HG03095 (cell line): ENCODE measurements at regions not wholly inside any gene's neighbourhood (a gene's known extent, or its start where the extent isn't known, plus 50 kb on each side); places are given as distances from the start of the nearest gene placed in this dataset.

Source experiments
- ATAC-seq: cut with Tn5 transposase; IDR thresholded peaks from one replicate; pipeline ENCODE4 v1.9.1; 2021; ENCODE audit warnings: moderate library complexity; ENCODE audit not compliant: unreplicated experiment

DNA sequence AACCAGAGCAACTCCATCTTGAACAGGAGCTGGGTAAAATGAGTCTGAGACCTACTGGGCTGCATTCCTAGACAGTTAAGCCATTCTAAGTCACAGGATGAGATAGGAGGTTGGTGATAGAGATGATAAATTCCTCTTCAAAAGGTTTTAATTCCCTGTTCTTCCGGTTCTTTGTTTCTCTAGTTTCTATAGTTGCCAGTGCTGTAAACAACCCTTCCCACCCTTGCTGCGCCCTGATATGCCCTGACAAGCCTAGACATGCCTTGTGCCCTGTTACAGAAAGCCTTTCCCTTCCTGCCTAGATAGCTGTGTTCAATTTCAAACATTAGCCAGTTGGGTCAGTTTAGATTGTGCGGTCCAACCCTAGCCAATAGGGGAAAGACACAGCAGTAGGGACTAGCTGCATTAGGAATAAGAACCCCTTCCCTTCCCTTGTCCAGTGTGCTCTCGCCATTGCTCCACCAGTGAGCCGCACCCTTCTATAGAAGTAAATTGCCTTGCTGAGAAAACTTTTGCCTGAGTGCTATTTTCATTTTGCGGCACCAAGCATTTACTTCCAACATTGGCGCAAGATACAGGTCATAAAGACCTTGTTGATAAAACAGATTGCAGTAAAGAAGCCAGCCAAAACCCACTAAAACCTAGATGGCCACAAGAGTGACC, 52.5 kb upstream of the CCN2 start:
- ATAC-seq: no peak
